ENCODE measurements at regions not wholly inside any gene's neighbourhood (a gene's known extent, or its start where the extent isn't known, plus 50 kb on each side); places are given as distances from the start of the nearest gene placed in this dataset.

DNA sequence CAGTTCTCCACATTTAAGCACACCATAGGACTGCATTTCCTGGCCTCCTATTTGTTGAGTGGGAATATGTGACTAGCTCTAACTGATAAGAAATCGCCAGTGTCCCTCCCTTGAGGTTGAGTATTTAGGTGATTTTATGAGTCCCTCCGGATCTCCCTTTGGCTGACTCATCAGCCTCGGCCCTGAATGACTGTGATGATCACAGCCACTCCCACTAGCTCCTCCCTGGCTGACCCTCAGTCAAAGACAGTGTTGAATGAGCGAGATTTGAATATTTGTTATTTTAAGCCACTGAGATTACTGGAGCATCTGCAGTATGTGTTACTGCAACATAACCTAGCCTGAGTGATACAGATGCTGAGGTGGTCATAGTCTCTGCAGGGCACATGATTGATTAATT lies 515.3 kb downstream of the EPHB1 start:
- DNase-seq = no peak

DNA sequence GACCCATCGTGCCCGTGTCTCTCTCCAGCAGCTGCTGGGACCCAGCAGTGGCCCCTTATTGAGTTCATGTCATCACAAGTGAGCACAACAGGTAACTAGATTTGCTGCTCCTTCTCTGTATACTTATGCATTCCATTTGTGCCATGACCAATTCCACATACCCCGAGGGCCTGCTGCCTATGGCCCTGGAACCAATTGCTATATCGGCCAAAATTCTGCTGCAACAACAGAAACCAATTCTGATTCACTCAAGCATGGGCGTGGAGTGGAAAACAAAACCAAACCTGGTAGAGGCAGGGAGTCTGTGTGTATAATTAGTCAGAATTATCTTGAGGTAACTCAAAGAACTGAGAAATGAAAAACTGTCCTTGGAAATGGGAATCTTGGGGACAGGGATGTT lies 516.6 kb downstream of the EPHB1 start:
- DNase-seq = no peak

DNA sequence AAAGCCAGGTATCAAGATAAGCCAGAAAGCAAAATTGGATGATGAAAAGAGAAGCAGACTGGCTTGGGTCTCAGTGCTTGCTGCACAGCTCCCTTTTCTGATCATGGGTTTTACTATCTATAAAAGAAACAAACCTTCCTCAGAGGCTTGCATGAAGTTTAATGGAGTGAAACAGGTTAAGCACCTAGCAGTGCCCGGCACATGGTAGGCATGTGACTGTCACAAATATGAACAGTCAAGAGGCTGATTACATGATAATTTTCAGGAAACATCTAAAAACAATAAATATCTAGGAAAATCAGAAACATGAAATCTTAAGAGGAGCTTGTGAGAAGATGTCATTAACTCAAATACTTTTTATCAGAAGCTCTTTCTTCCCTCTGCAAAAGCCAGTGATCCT lies 519.2 kb downstream of the EPHB1 start:
- DNase-seq = no peak

DNA sequence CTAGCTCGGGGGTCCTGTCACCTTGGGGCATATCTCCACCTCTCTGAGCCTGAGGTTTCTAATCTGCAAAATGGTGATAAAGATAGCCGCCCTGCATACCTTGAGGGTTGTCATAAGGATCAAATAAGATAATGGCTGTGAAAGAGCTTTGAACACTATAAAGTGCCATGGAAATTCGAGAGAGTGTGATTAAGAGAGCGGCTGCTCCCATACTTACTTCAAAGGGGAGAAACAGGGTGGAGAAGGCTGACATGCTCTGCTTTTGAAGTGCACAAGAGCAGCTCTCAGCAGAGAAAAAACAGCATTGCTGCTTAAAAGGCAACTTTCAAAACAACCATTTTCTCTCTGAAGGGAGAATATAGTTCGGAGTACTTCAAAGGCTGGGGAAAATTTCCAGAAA lies 529.2 kb downstream of the EPHB1 start:
- DNase-seq = no peak

DNA sequence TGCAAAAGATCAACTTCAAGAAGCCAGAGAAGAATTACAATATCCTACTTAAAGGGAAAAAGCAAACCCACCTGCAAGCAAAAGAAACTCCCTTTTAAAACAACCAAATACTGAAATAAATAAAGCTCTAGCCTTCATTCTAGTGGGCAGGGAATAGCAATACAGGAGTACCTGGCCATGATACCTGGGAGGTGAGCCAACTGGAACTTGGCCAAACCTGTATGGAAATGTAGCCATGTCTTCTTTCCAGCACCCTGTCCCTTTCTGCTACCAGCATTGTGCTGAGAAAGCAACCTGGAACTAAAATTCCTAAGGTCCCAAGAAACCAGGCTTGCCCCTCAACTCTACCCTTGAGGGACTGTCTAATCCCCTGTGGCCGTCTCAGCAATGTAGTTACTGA lies 530.0 kb downstream of the EPHB1 start:
- no peak for DNase-seq

DNA sequence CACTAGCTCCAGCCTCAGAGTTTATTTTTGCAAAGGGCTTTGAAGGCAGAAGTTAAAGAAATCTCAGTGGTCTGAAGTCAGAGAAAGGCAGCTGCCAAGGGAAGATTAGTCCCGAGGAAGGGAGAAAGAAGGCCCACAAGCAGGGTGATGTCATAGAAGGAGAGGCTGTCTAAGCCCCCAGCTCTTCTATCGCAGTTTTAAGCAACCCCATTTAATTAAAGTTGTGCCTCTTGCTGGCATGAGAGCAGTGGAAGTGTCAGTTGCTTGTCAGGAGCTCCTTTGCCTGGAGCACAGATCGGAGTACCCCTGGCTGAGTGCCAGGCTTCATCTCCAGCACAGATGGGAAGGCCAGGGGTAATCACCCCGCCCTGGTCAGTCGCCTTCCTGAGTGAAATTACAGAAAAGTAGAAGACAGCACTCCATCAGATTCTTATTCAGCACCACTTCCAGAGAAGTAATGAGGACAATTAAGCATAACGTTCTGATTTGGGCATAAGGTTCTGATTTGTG lies 530.7 kb downstream of the EPHB1 start:
- no peak for DNase-seq

DNA sequence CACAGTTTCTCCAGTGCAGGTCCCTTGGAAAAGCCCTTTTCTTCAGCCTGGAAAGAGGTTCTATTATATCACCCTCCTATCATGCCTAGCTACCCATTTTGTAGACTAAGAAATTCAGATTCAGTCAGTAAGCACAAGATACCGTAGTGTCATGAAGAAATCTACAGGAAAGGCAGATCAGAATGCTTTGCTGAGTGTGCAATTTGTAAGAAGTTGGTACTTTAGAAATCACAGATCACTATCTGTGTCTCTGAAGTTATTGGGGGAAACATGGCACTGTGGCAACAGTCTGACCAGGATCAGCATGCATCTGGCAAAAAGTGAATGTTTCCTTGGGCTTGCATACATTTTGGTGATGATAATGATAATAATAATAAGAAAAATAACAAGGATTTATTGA lies 531.8 kb downstream of the EPHB1 start:
- DNase-seq = no peak

DNA sequence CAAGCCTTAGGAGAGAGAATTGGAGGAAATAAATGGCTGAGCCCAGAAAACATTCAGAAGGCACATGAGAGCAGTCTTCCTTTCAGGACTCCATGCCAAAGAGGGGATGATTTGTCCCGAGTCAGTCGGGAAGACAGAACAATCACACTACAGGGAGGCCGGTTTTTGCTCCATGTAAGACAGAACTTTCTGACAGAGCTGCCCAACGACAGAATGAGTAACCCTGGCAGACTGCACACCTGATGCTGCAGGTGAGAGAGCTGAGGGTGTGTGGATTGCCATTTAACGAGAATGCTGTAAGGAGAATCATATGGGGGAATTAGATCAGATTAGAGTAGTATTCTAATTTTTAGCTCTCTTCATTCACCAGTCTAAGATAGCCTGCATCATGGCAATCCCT lies 533.0 kb downstream of the EPHB1 start:
- no peak for DNase-seq

DNA sequence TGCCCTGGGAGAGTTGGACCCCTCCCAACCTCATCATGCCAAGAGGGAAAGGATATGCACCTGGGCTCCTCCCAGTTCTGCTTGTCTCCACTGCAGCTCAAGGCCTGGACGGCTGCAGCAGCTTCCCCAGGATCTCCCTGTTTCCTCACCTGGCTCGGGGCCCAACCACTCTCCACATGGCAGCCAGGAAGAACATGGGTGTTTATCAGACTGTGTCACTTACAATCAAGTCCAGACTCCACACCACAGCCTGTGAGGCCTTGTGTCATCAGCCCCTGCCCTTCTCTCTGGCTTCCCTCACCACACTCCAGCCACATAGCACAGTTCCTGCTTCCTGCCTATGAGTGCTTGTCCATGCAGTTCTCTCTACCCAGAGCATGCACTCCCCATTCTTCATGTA lies 534.4 kb downstream of the EPHB1 start:
- no peak for DNase-seq

DNA sequence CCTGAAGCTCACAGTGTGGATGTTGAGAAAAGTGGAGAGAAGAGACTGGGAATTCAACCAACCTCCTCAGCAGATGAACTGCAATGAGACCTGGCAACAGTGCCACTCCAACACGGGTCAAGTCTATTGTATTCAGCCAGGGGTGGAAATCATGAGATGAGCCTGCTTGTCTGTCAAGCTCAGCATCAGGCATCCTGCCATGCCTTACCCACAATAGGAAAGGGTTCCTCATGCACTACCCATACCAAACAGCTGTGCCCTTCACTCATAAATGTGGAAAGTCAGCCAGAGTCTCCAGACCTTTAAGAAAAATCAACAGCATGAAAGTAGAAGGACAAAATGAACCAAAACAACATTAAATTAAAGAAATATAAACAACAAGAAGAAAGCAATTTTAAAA lies 542.1 kb downstream of the EPHB1 start:
- DNase-seq = no peak

DNA sequence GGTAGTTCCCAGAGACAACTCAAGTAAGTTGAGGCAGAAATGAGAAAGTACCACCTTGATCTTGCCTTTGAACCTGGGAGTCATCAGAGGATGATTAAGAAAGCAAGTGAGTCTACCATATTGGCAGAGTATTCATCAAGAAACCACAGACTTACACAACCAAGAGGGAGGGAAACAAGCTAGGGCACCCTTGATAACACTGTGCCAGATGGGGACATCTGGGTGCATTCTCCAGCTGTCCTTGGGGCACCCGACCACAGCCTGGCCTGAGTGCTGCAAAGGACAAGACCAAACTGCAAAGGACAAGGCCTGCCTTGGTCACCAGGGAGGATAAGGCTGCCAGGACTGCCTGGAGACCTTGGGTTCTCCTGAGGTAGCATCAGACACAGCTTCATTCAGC lies 553.6 kb downstream of the EPHB1 start:
- no peak for DNase-seq

DNA sequence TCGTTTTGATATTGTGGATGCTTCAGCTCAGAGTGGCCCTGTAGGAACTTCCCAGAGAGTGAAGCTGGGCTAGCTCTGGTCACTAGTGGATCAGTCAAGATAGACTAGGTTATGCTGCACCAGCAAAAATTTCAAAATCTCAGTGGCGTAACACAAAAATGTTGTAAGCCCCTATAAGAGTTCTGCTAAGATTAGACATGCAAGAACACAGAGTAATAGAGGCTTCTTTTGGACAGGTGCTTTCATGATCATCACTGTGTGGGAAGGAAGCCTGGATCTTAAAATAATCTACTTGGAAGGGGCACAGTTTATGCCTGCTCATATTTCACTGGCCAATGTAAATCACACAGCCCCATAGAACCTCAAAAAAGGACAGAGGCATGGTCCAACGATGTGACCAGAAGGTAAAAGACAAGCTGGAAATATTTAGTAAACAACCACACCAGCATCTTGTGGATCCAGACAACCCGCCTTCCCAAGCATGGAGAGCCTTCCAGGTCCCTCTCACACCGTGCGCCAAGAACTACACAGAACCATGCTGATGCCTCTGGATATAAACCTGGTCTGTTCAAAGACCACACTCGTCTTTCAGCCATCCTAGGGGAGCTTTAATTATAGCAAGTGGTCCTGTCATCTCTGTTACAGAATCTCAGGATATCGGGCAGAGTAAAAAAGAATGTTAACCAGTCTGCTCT lies 554.3 kb downstream of the EPHB1 start:
- DNase-seq = no peak

DNA sequence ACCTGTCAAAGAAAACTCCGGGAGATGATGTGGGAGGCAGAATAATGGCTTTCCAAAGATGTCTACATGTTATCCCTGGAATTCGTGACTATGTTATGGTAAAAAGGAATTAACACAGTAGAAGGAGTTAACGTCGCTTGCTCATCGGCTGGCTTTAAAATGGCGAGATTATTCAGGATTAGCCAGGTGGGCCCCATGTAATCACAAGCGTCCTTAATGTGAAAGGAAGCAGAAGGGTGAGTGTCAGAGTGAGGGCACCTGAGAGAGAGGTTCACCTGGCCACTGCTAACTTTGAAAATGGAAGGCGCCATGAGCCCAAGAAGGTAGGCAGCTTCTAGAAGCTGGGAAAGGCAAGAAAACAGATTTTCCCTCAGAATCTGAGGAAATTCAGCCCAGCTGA lies 557.2 kb downstream of the EPHB1 start:
- DNase-seq = no peak

DNA sequence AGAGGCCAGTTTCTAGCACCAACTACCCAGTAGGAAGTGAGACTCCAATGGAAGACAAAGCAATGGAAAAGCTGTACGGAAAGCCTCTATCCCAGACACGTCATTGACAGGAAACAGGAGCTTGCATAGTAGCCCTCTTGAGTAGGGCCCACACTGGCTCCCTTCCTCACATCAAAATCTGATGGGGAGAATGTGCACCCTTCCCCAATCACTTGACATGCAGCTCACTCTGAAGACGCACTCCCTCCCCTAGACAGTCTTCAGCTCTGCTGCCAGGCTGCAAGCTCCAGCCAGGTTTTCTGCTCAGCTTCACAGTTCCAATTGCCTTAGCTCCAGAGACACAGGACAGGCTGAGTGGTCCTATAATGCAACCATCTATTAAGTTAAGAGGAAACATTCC lies 567.8 kb downstream of the EPHB1 start:
- DNase-seq = no peak

DNA sequence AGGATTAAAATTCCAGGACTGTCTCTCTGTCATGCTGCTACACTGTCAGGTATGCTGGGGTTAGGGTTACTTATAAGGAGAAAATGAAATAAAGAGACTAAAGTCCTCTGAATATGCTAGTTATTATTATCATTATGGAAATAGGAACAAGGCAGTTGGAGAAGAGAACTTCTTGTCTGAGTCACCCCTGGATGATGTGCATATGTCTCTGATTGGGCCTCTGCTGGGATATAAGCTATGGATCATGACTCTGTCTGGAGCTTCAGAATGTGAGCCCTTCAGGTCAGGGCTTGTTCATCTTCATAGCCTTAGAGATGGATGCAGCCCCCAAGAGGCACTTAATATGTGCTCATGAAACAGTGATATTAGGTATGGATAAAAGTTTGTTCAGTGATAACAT lies 569.6 kb downstream of the EPHB1 start:
- no peak for DNase-seq

DNA sequence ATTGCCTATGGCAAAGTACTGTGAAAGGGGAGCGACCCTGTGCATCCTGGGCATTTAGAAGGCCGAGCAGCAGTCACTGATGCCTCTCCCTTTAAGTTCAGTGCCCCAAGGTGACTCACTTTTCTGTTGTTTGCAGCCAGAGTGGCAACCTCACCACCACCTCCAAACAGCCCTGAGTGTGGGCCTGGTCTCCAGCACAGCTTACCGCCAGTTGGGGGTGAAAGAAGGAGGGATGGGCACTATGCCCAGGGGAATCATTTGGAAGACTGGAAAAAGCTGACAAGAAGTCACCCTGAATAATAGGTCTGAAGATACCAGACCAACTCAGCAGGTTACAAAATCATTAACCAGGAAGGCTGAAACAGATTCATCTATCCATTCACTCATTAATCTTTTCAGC lies 571.8 kb downstream of the EPHB1 start:
- DNase-seq = no peak

DNA sequence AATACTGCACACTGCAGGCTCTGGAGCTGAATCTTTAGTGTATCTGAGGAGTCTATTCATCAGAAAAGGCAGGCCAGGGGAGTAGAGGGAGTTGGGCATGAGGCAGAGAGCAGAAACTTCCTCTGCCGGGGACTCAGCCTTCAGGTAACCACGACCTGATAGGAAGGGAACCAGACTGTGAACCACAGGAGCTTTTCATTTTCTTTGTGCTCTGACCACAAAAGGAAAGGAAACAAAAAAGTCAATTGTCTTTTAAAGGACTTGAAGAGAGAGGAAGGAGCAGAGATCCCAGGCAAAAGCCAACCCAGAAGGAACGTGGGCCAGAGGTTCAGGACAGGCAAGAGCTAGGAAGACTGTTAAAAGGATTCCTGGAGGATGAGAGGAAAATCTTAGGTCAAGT lies 573.3 kb downstream of the EPHB1 start:
- DNase-seq = no peak

DNA sequence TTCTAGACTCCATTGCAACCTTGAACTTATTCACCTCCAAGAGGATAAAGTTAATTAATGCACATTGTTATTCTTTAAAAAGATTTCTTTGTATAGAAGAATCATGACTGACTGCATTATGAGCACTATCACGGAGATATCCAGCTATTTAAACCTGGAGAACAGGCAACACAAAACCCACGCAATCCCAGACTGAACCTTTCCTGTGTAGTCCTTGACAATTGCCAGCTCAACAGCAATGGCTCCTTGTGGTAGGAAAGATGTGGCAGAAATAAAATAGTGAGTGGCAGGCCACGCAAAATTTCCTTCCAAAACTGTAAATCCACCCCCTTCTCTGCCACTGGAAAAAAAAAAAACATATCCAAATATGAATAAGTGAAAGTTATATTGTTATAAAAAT lies 573.7 kb downstream of the EPHB1 start:
- no peak for DNase-seq

DNA sequence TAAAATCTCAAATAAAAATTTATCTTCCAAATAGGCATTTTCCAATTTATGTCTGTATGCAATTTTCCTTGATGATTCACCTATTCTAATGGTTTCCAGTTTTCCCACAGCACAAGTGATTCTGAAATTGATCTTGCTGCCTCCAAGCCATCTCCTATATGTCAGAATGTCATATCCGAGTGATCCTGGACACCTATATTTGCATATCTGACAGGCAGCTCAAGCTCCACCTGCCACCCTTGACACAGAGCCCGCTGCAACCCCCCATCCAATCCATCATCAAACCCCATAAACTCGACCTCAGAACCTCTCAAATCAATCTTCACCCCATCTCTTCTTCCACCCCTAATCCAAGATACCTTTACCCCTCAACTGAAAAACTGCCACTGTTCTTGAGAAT lies 579.5 kb downstream of the EPHB1 start:
- DNase-seq = no peak

DNA sequence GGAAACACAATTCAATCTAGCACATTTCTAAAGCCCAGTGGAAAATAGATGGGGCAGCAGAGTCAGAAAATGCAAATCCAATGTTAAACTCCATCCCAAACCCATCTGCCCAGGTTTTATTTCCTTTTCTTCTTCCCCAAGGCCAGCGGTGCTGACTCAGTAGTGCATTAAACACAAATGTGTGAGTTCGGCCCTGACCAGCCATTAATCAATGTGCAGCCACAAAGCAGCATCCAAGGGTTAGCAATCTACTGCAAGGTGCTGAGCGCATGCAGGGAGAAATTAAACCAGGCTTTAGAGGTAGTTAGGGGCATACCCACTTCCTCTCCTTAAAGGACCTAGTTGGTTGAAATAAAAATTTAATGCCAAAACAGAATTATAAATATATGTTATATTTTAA lies 583.3 kb upstream of the PPP2R3A start:
- DNase-seq = no peak

DNA sequence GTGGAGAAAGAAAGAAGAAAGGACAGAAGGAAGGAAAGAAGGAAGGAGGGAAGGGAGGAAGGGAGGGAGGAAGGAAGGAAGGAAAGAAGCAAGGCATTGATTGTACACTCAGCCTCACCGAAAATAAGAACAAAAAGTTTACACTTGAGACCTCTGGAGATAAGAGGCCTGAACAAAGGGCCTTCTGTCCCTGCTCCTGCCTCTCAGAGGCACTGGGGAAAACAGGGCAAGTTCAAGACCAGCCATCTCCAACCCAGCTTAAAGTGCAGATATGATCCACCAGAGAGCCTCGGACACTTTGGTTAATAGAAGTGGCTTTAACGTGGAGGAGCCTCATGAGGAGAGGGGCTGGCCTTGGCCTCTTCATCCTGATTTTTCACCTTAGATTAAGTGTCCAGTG lies 582.9 kb upstream of the PPP2R3A start:
- no peak for DNase-seq

DNA sequence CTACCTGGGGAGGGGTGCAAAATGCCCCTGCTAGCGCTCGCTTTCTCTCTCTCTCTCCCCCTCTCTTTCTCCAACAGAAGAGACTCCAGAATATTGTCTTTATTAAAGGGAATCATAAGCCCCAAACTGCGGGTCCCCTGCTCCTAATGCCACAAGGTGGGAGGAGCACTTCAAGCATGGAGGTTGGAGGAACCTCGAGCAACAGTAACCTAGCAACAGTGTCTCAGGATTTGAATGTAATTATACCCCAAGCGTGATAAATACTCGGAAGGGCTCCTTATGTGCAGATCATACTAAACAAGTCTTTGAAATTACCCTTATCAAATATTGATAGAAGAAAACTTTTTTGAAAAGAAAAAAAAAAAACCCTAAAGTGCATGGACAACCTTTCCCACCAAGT lies 582.2 kb upstream of the PPP2R3A start:
- DNase-seq = no peak

DNA sequence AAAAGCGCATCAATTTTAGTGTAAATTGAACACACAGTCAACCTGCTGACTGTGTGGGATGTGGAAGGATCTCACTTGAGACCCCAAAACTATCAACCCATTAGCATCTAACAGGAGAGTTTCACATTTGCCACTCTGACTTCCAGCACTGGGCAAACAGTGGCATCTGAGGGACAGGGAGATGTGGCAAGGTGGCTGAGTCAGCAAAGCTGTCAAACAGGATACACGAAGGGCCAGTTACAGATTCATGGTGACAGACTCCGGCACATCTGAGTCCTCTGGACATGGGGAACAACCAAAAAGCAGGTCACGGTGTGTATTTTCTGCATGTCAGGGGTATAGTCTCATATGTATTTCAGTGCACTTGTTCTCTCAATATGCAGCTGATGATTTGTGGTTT lies 573.4 kb upstream of the PPP2R3A start:
- DNase-seq = no peak

DNA sequence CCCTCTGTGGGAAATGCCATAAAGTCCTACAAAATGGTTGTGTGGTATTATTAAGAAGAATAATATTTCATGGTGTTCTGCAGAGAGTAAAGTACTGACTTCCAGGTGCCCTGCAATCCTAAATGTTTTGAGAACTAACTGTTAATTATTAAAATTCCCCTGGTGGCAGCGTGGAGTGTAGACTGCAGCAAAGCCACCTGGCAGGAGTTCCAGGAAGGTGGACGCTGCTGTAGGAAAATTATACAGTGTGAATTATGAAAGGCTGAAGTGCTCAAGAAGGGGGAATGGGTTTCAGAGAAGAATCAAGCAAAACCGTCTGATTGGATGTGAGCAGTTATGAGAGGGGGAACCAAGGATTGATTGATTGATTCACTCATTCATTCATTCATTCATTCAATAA lies 572.4 kb upstream of the PPP2R3A start:
- no peak for DNase-seq
